Hepatocyte (in vitro differentiated cells): ENCODE measurements at regions not wholly inside any gene's neighbourhood (a gene's known extent, or its start where the extent isn't known, plus 50 kb on each side); places are given as distances from the start of the nearest gene placed in this dataset. TPM values are rescaled to one million over a fixed set of nuclear protein-coding genes. Genes with fewer than 3 reads are reported as not detected.

Experiments used
- DNase-seq: peaks from one replicate; pipeline ENCODE4 v3.0.0-alpha.2; 2016; ENCODE audit warnings: low spot score
- H2AFZ ChIP-seq: fragments of 200-600 bp; sonication (generic); 2 replicates; pipeline ENCODE4 v1.6.0; 2016; ENCODE audit warnings: antibody characterized with exemption, mild to moderate bottlenecking
- H3K27ac ChIP-seq: fragments of 200-600 bp; sonication (generic); 2 replicates; pipeline ENCODE4 v1.5.1; 2016; ENCODE audit warnings: mild to moderate bottlenecking
- H3K27me3 ChIP-seq: fragments of 200-600 bp; sonication (generic); 2 replicates; pipeline ENCODE4 v1.6.1; 2016
- H3K36me3 ChIP-seq: fragments of 200-600 bp; sonication (generic); replicated peaks from 2 replicates; pipeline ENCODE4 v1.5.1; 2016; ENCODE audit warnings: low read depth; ENCODE audit not compliant: insufficient read depth
- H3K4me1 ChIP-seq: fragments of 200-600 bp; sonication (generic); 2 replicates; pipeline ENCODE4 v1.5.1; 2016; ENCODE audit warnings: mild to moderate bottlenecking, moderate library complexity; ENCODE audit not compliant: insufficient read depth
- H3K4me2 ChIP-seq: fragments of 200-600 bp; sonication (generic); 2 replicates; pipeline ENCODE4 v1.6.0; 2016
- H3K4me3 ChIP-seq: fragments of 200-600 bp; sonication (generic); 2 replicates; pipeline ENCODE4 v1.5.1; 2016; ENCODE audit warnings: mild to moderate bottlenecking
- H3K79me2 ChIP-seq: fragments of 200-600 bp; sonication (generic); 2 replicates; pipeline ENCODE4 v1.6.0; 2017; ENCODE audit warnings: mild to moderate bottlenecking
- H3K9me2 ChIP-seq: fragments of 200-600 bp; sonication (generic); replicated peaks from 2 replicates; pipeline ENCODE4 v1.6.0; 2017; ENCODE audit warnings: mild to moderate bottlenecking; ENCODE audit not compliant: insufficient read depth
- H3K9me3 ChIP-seq: fragments of 200-600 bp; sonication (generic); 2 replicates; pipeline ENCODE4 v1.5.1; 2016; ENCODE audit warnings: low read depth, mild to moderate bottlenecking
- H4K20me1 ChIP-seq: fragments of 200-600 bp; sonication (generic); 2 replicates; pipeline ENCODE4 v1.6.0; 2016; ENCODE audit warnings: mild to moderate bottlenecking; ENCODE audit not compliant: insufficient read depth, poor library complexity, severe bottlenecking
- CTCF ChIP-seq: fragments of 200-600 bp; sonication (generic); IDR thresholded peaks from 2 replicates; pipeline ENCODE4 v1.5.1; 2016; ENCODE audit warnings: antibody characterized with exemption, mild to moderate bottlenecking; ENCODE audit not compliant: poor library complexity
- EZH2 ChIP-seq: fragments of 200-600 bp; sonication (generic); IDR thresholded peaks from 2 replicates; pipeline ENCODE4 v1.6.1; 2016; ENCODE audit warnings: antibody characterized with exemption, mild to moderate bottlenecking, borderline replicate concordance
- EZH2phosphoT487 ChIP-seq: fragments of 200-600 bp; sonication (generic); IDR thresholded peaks from one replicate; pipeline ENCODE4 v1.6.1; 2018; ENCODE audit warnings: antibody characterized with exemption, mild to moderate bottlenecking, low read depth, moderate library complexity; ENCODE audit not compliant: unreplicated experiment, severe bottlenecking
- WGBS: methylation state at CpG from one replicate; pipeline ENCODE4 v1.1.6; 2016; ENCODE audit warnings: low lambda C conversion rate; ENCODE audit errors: missing lambda C conversion rate; 5-methylcytosine and 5-hydroxymethylcytosine counted together
- small RNA-seq: library from RNA; depleted of rRNA; stranded (forward); fragments of <200 nt; gene quantifications from one replicate; pipeline ENCODE3, GENCODE V24; 2014

- 83% methylated on average over 9 of the region's 9 CpGs for WGBS
- H3K36me3 ChIP-seq = no peaks in the 10 kb centered on the region
- no peaks in the 10 kb centered on the region for H3K27me3 ChIP-seq
- no peak overlapping the region for H3K4me2 ChIP-seq
- H2AFZ ChIP-seq = no peak overlapping the region
- no peaks in the 10 kb centered on the region for H3K4me1 ChIP-seq
- TF ChIP-seq EZH2 (no peak), EZH2phosphoT487 (no peak), CTCF (no peak)
- H4K20me1 ChIP-seq = no peaks in the 10 kb centered on the region
- no peak for DNase-seq
- no peak overlapping the region for H3K27ac ChIP-seq
- H3K9me3 ChIP-seq = no peaks in the 10 kb centered on the region
- H3K79me2 ChIP-seq = no peaks in the 10 kb centered on the region
- no peak overlapping the region for H3K4me3 ChIP-seq
- H3K9me2 ChIP-seq = no peaks in the 10 kb centered on the region
Observed at GRCh38 chr14:71856199-71856919, 75.9 kb upstream of the RGS6 start.

- Histone ChIP-seq H2AFZ (no peak overlapping the region), H3K4me2 (no peak overlapping the region), H3K4me3 (no peak overlapping the region), H3K79me2 (no peaks in the 10 kb centered on the region), H4K20me1 (no peaks in the 10 kb centered on the region), H3K4me1 (no peaks in the 10 kb centered on the region), H3K9me2 (no peaks in the 10 kb centered on the region), H3K9me3 (no peaks in the 10 kb centered on the region), H3K27me3 (peaks cover 3% of the 10 kb centered on the region), H3K36me3 (no peaks in the 10 kb centered on the region), H3K27ac (no peak overlapping the region)
- 92% methylated on average over 3 of the region's 3 CpGs for WGBS
- no peak for DNase-seq
- TF ChIP-seq EZH2 (no peak), EZH2phosphoT487 (no peak), CTCF (no peak)
Observed at GRCh38 chr14:71863049-71863448, 69.2 kb upstream of the RGS6 start.

- Histone ChIP-seq H2AFZ (no peak overlapping the region), H3K27me3 (peaks cover 3% of the 10 kb centered on the region), H3K4me1 (no peaks in the 10 kb centered on the region), H3K4me2 (no peak overlapping the region), H4K20me1 (no peaks in the 10 kb centered on the region), H3K27ac (no peak overlapping the region), H3K36me3 (no peaks in the 10 kb centered on the region), H3K79me2 (no peaks in the 10 kb centered on the region), H3K9me3 (no peaks in the 10 kb centered on the region), H3K9me2 (no peaks in the 10 kb centered on the region), H3K4me3 (no peak overlapping the region)
- no peak for DNase-seq
- WGBS = 87% methylated on average over 3 of the region's 3 CpGs
- no peak for TF ChIP-seq CTCF
- no peak for TF ChIP-seq EZH2
- no peak for TF ChIP-seq EZH2phosphoT487
Observed at GRCh38 chr14:71863766-71864165, 68.5 kb upstream of the RGS6 start.

Small RNA genes lying in the stretch of these regions (small RNA-seq; reads per million reads assigned to genes)
- gene RN7SL683P (not detected), gene SNORD56B (not detected)
